Endodermal cell (in vitro differentiated cells): ENCODE measurements at regions not wholly inside any gene's neighbourhood (a gene's known extent, or its start where the extent isn't known, plus 50 kb on each side); places are given as distances from the start of the nearest gene placed in this dataset.

Source experiments
- DNase-seq: peaks from one replicate; pipeline ENCODE4 v3.0.0-alpha.2; 2017
- H3K27ac ChIP-seq: 2 replicates; pipeline ENCODE4 v1.5.1; 2013; ENCODE audit warnings: mild to moderate bottlenecking, low read depth, low read length, moderate library complexity
- H3K27me3 ChIP-seq: 2 replicates; pipeline ENCODE4 v1.6.1; 2013; ENCODE audit warnings: mild to moderate bottlenecking, low read length, moderate library complexity; ENCODE audit not compliant: insufficient read depth, control insufficient read depth, poor library complexity, severe bottlenecking
- H3K36me3 ChIP-seq: 2 replicates; pipeline ENCODE4 v1.7.0; 2013; ENCODE audit warnings: mild to moderate bottlenecking, low read length, moderate library complexity; ENCODE audit not compliant: control insufficient read depth, insufficient read depth
- H3K4me1 ChIP-seq: one replicate; pipeline ENCODE4 v1.7.0; 2013; ENCODE audit warnings: low read length; ENCODE audit not compliant: control insufficient read depth, insufficient read depth
- H3K4me3 ChIP-seq: 2 replicates; pipeline ENCODE4 v1.5.1; 2013; ENCODE audit warnings: mild to moderate bottlenecking, low read length, moderate library complexity
- H3K9ac ChIP-seq: 2 replicates; pipeline ENCODE4 v1.6.1; 2013; ENCODE audit warnings: mild to moderate bottlenecking, low read length, moderate library complexity; ENCODE audit not compliant: poor library complexity, severe bottlenecking; ENCODE audit errors: extremely low read depth
- H3K9me3 ChIP-seq: 2 replicates; pipeline ENCODE4 v1.6.1; 2013; ENCODE audit warnings: mild to moderate bottlenecking, low read length, moderate library complexity; ENCODE audit not compliant: control insufficient read depth
- H3K27ac Mint-ChIP-seq: 2 replicates; pipeline ENCODE4 v1.8.0; 2020; ENCODE audit warnings: mixed read lengths
- H3K27me3 Mint-ChIP-seq: 2 replicates; pipeline ENCODE4 v1.8.0; 2021; ENCODE audit warnings: mild to moderate bottlenecking, mixed read lengths; ENCODE audit not compliant: insufficient read depth
- H3K36me3 Mint-ChIP-seq: 2 replicates; pipeline ENCODE4 v1.8.0; 2020; ENCODE audit warnings: low read depth, mixed read lengths
- H3K4me1 Mint-ChIP-seq: 2 replicates; pipeline ENCODE4 v1.8.0; 2020; ENCODE audit warnings: mixed read lengths
- H3K4me3 Mint-ChIP-seq: 2 replicates; pipeline ENCODE4 v1.8.0; 2020; ENCODE audit warnings: mild to moderate bottlenecking, moderate library complexity, mixed read lengths
- H3K9me3 Mint-ChIP-seq: 2 replicates; pipeline ENCODE4 v1.8.0; 2020; ENCODE audit warnings: mild to moderate bottlenecking, mixed read lengths
- WGBS, 2 experiments: methylation state at CpG; one replicate each; pipeline versions ENCODE4 v1.1.5 to v1.1.7; 2013; ENCODE audit warnings: missing lambda C conversion rate in 2 of 2, mixed read lengths in 1 of 2; ENCODE audit not compliant: insufficient coverage in 1 of 2, insufficient read length in 1 of 2; 5-methylcytosine and 5-hydroxymethylcytosine counted together
- TF ChIP-seq, protein P1 (sequence below): fragments of 200-600 bp; sonication (generic); conservative IDR thresholded peaks from 2 replicates; pipeline ENCODE4 v1.5.0; 2021; ENCODE audit warnings: antibody characterized with exemption, mild to moderate bottlenecking

DNA sequence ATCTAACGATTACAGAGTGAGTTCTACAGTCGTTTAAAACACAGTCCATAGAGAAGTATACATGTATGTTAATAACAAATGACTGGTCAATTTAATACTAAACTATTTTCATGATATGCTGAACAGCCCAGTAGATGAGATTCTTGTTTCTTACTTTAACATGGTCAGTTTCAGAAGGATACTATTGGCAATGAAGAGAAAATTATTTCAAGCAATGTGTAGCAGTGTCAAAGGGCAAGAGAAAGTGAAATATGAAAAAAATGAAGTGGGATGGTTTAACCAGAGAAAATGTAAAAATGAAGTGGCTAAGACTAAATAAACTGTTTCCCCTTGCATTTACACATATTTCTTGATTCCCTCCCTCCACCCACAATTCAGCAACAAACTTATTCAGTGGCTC, 192.1 kb upstream of the TTC14 start:
- WGBS, 2 experiments = 88% methylated on average over 2 of the region's 2 CpGs; no CpG with 5 or more reads in 1 of the 2 experiments

DNA sequence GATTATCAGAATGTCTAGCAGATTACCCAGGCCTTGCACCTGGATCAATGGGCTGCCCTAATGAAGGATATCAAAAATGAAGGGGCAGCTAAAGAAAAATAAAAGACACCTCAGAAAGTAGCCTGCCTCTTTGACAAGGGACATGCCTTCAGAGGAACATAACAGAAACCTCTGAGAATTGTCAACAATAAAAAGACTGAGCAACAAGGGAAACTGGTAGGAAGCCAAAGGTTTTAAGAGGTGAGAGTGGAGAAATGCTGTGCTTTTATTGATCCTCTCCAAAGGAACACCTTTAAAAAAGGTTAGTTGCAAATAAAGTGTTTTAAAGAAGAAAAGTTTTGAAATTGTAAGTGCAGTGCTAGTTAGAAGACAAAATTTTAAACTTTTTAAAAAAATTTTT, 187.8 kb upstream of the TTC14 start:
- Histone ChIP-seq H3K9ac (no peak overlapping the region), H3K36me3 (no peaks in the 10 kb centered on the region), H3K4me3 (no peak overlapping the region), H3K4me1 (no peaks in the 10 kb centered on the region), H3K27ac (no peak overlapping the region), H3K27me3 (no peaks in the 10 kb centered on the region), H3K9me3 (no peaks in the 10 kb centered on the region)
- Mint-ChIP-seq H3K4me1 (no peaks in the 10 kb centered on the region), H3K27ac (no peak overlapping the region), H3K9me3 (no peaks in the 10 kb centered on the region), H3K4me3 (no peak overlapping the region), H3K27me3 (no peaks in the 10 kb centered on the region), H3K36me3 (no peaks in the 10 kb centered on the region)
- no peak for DNase-seq
- TF ChIP-seq, protein P1, sequence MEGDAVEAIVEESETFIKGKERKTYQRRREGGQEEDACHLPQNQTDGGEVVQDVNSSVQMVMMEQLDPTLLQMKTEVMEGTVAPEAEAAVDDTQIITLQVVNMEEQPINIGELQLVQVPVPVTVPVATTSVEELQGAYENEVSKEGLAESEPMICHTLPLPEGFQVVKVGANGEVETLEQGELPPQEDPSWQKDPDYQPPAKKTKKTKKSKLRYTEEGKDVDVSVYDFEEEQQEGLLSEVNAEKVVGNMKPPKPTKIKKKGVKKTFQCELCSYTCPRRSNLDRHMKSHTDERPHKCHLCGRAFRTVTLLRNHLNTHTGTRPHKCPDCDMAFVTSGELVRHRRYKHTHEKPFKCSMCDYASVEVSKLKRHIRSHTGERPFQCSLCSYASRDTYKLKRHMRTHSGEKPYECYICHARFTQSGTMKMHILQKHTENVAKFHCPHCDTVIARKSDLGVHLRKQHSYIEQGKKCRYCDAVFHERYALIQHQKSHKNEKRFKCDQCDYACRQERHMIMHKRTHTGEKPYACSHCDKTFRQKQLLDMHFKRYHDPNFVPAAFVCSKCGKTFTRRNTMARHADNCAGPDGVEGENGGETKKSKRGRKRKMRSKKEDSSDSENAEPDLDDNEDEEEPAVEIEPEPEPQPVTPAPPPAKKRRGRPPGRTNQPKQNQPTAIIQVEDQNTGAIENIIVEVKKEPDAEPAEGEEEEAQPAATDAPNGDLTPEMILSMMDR = no peak

More for the DNA sequence above, 192.1 kb upstream of the TTC14 start:
- Mint-ChIP-seq H3K27ac (no peak overlapping the region), H3K4me3 (no peak overlapping the region), H3K9me3 (no peaks in the 10 kb centered on the region), H3K4me1 (no peaks in the 10 kb centered on the region), H3K27me3 (no peaks in the 10 kb centered on the region), H3K36me3 (no peaks in the 10 kb centered on the region)
- Histone ChIP-seq H3K9ac (no peak overlapping the region), H3K4me3 (no peak overlapping the region), H3K27me3 (no peaks in the 10 kb centered on the region), H3K36me3 (no peaks in the 10 kb centered on the region), H3K9me3 (no peaks in the 10 kb centered on the region), H3K27ac (no peak overlapping the region), H3K4me1 (no peaks in the 10 kb centered on the region)
- no peak for DNase-seq
- TF ChIP-seq, protein P1 = no peak

DNA sequence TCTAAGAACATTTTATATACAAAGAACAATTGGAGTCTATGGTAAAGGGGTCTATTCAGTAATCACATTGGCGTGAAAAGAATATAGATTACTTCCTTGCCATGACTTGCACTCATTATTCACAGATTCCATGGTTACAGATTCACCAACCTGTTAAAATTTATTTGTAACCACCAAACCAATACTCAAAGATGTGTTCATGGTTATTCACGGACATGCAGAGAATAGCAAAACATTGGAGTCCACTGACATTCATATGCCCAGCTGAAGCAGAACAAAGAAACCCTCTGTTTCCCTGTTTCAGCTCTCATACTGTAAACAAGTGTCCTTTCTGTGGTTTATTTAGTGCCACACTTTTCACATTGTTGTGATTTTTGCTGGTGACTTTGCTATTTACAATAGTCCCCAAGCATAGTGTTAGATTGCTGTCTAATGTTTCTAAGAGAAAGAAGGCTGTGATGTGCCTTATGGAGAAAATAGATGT, 185.8 kb upstream of the TTC14 start:
- Mint-ChIP-seq H3K36me3 (no peaks in the 10 kb centered on the region), H3K27ac (no peak overlapping the region), H3K4me3 (no peak overlapping the region), H3K4me1 (no peaks in the 10 kb centered on the region), H3K9me3 (no peaks in the 10 kb centered on the region), H3K27me3 (no peaks in the 10 kb centered on the region)
- Histone ChIP-seq H3K9me3 (no peaks in the 10 kb centered on the region), H3K36me3 (no peaks in the 10 kb centered on the region), H3K27me3 (no peaks in the 10 kb centered on the region), H3K9ac (no peak overlapping the region), H3K4me3 (no peak overlapping the region), H3K27ac (peak overlapping the region; percentile 76), H3K4me1 (no peaks in the 10 kb centered on the region)
- DNase-seq = no peak
- TF ChIP-seq, protein P1 = no peak
- WGBS, 2 experiments = 80 to 96% methylated on average over 1 to 2 of the region's 2 CpGs
